Breast epithelium (tissue), 3 donors: ENCODE measurements at regions not wholly inside any gene's neighbourhood (a gene's known extent, or its start where the extent isn't known, plus 50 kb on each side); places are given as distances from the start of the nearest gene placed in this dataset.

Experiments
- CTCF ChIP-seq, 3 donors: fragments of 450-650 bp; IDR thresholded peaks; one replicate each; pipeline ENCODE4 v1.5.1; 2016 to 2017; ENCODE audit warnings: antibody characterized with exemption in 3 of 3, mild to moderate bottlenecking in 3 of 3, moderate library complexity in 3 of 3
- POLR2A ChIP-seq: fragments of 450-650 bp; IDR thresholded peaks from one replicate; pipeline ENCODE4 v1.6.1; 2016; ENCODE audit warnings: antibody characterized with exemption, mild to moderate bottlenecking, moderate library complexity
- POLR2AphosphoS5 ChIP-seq, 3 donors: sonication (generic); formaldehyde crosslinking; IDR thresholded peaks; one replicate each; pipeline ENCODE4 v1.6.1; 2017; ENCODE audit warnings: antibody characterized with exemption in 3 of 3

DNA sequence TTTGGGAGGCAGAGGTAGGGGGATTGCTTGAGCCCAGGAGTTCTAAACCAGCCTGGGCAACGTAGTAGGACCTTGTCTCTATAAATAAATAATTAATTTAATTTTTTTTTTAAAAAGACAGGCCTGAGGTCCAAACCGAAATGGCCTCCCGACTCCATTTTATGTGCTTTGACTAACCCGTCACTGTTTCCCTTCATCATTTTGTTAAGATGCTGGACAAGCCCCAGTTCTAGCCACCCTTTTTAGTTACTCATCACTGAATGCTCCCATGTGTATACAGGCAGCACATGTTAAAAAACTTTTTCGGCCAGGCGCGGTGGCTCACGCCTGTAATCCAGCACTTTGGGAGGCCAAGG lies 83.6 kb upstream of the RESF1 start:
- no peak for TF ChIP-seq CTCF (IDR thresholded peaks at IDR 0.05)
- no peak for TF ChIP-seq POLR2A
- TF ChIP-seq POLR2AphosphoS5 (IDR thresholded peaks at IDR 0.05): no peak
